NCI-H2107 treated with DMSO at 0.1 percent for 48 hours (cell line): ENCODE measurements at regions not wholly inside any gene's neighbourhood (a gene's known extent, or its start where the extent isn't known, plus 50 kb on each side); places are given as distances from the start of the nearest gene placed in this dataset.

ENCODE experiments used
- DNase-seq: peaks from one replicate; lab custom pipeline; 2025; ENCODE audit not compliant: unreplicated experiment; lab: John Stamatoyannopoulos, UW

GRCh38 chr6:108778421-108779186 is 69.6 kb upstream of the ARMC2 start:
- DNase-seq, result no peak

GRCh38 chr6:108779536-108780275 is 68.5 kb upstream of the ARMC2 start:
- no peak for DNase-seq

- no peak for DNase-seq
Observed at GRCh38 chr6:108780784-108781183, 67.4 kb upstream of the ARMC2 start.

- no peak for DNase-seq
Observed at GRCh38 chr6:108781419-108782100, 66.7 kb upstream of the ARMC2 start.

- DNase-seq, result peak; percentile 14
Observed at GRCh38 chr6:108782179-108783041, 65.8 kb upstream of the ARMC2 start.

GRCh38 chr6:108785653-108786052 is 62.6 kb upstream of the ARMC2 start:
- no peak for DNase-seq

GRCh38 chr6:108788416-108788815 is 59.8 kb upstream of the ARMC2 start:
- DNase-seq, result no peak

- DNase-seq, result no peak
Observed at GRCh38 chr6:108789475-108789874, 58.7 kb upstream of the ARMC2 start.

- DNase-seq, result no peak
Observed at GRCh38 chr6:108791700-108792099, 56.5 kb upstream of the ARMC2 start.

GRCh38 chr6:108793516-108794251 is 54.5 kb upstream of the ARMC2 start:
- DNase-seq, result no peak

GRCh38 chr6:108795122-108795521 is 53.1 kb upstream of the ARMC2 start:
- DNase-seq, result no peak

GRCh38 chr6:108795814-108796213 is 52.4 kb upstream of the ARMC2 start:
- DNase-seq, result no peak

- no peak for DNase-seq
Observed at GRCh38 chr6:108796875-108797274, 51.3 kb upstream of the ARMC2 start.

GRCh38 chr6:108797951-108798669 is 50.1 kb upstream of the ARMC2 start:
- DNase-seq, result no peak
